Bronchial epithelial cell (primary cell): ENCODE measurements at regions not wholly inside any gene's neighbourhood (a gene's known extent, or its start where the extent isn't known, plus 50 kb on each side); places are given as distances from the start of the nearest gene placed in this dataset.

Experiments
- DNase-seq: peaks from one replicate; pipeline ENCODE4 v3.0.0-alpha.2; 2010; ENCODE audit warnings: low read depth
- FAIRE-seq: peaks from 2 replicates; lab custom pipeline; 2011; peaks lifted over from hg19 to GRCh38; lab: Jason Lieb, UNC
- H3K27me3 ChIP-seq: 2 replicates; pipeline ENCODE4 v1.5.1; 2011; ENCODE audit warnings: low read length; ENCODE audit not compliant: control insufficient read depth, insufficient read depth
- H3K36me3 ChIP-seq: 2 replicates; pipeline ENCODE4 v1.5.1; 2011; ENCODE audit warnings: low read length; ENCODE audit not compliant: control insufficient read depth, insufficient read depth
- H3K4me3 ChIP-seq: 2 replicates; pipeline ENCODE4 v1.5.1; 2011; ENCODE audit warnings: mild to moderate bottlenecking, low read depth, low read length, control low read depth
- TF ChIP-seq, protein P1 (sequence below): IDR thresholded peaks from 2 replicates; pipeline ENCODE4 v1.5.1; 2011; ENCODE audit warnings: mild to moderate bottlenecking, moderate library complexity, low read length, control low read depth, inconsistent platforms; ENCODE audit not compliant: insufficient read depth, severe bottlenecking

DNA sequence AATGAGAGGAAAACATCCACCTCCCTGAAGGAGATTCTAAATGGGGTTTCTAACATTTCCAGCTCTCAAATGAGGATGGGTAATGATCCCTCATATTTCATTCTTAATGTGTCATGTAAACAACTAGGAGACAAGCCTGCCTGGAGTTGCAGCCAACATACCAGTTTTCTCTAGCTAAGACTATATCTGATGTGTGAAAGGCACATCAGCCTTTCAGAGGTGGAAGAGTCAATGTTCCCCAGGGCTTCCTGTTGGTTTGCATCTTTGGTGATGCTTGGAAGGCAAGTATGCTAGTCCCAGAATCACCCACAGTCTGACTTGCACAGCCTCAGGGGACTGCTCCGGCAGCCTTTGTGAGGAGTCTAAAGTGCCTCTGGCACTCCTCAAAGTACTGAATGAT lies 921.2 kb downstream of the SQOR start:
- Histone ChIP-seq H3K4me3 (no peak overlapping the region), H3K27me3 (no peaks in the 10 kb centered on the region), H3K36me3 (no peaks in the 10 kb centered on the region)
- DNase-seq, result no peak
- no peak for FAIRE-seq
- TF ChIP-seq, protein P1, sequence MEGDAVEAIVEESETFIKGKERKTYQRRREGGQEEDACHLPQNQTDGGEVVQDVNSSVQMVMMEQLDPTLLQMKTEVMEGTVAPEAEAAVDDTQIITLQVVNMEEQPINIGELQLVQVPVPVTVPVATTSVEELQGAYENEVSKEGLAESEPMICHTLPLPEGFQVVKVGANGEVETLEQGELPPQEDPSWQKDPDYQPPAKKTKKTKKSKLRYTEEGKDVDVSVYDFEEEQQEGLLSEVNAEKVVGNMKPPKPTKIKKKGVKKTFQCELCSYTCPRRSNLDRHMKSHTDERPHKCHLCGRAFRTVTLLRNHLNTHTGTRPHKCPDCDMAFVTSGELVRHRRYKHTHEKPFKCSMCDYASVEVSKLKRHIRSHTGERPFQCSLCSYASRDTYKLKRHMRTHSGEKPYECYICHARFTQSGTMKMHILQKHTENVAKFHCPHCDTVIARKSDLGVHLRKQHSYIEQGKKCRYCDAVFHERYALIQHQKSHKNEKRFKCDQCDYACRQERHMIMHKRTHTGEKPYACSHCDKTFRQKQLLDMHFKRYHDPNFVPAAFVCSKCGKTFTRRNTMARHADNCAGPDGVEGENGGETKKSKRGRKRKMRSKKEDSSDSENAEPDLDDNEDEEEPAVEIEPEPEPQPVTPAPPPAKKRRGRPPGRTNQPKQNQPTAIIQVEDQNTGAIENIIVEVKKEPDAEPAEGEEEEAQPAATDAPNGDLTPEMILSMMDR, result no peak

DNA sequence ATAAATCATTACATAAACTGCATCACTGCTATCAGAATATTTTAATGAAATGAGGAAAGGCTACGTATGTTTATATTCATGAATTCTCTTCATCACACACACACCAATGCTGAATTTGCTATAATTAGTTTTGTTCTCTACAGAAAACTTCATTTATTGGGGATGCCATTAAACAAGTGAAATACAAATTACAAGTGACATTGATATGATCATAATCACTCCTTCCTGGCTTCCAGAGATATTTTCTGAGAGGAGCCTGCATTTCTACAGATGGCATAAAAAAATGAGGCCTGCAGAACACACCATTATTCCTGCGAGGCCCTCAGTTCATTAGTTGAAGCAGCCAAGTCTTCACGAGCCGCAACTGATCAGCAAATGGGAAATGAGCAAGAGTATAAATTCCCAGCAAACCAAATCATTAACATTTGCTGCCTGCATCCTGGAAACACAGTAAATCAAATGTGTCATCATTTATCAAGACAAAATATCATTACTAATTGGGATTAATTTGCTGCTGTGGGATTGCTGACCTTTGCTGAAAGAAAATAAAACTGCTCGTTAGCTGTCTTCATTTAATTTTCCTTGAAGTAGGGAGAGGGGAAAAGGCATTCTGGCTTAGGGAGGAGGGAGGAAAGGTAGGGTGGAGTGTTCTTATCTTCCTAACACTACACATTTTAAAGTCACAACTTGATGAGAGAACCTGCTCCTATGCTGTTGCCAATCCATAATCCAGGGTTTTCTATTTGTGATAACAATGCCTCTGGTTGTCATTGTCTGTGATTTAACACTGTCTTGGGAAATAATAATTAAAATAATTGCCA lies 921.9 kb downstream of the SQOR start:
- TF ChIP-seq, protein P1, result no peak
- DNase-seq (no peak), FAIRE-seq (no peak)

DNA sequence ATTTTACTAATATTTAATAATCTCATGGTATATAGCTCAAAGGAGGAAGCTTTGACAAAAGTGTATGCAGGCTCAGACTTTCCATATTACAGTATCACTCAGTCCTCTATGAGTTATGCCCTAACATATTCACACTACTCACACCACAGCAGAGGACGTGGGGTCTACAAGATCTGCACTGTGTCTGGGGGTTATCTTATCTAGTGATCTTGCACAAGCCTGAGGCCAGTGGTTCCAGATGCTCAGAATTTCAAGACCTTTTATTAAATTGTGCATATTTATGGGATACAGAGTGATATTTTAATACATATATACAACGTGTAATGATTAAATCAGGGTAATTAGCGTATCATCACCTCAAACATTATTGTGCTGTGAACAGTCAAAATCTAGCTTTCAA lies 933.1 kb downstream of the SQOR start:
- TF ChIP-seq, protein P1, result no peak
- H3K27me3 ChIP-seq, result no peaks in the 10 kb centered on the region
- no peak overlapping the region for H3K4me3 ChIP-seq
- no peaks in the 10 kb centered on the region for H3K36me3 ChIP-seq
- no peak for DNase-seq
- FAIRE-seq, result no peak

More for the DNA sequence above, 921.9 kb downstream of the SQOR start:
- H3K27me3 ChIP-seq, result no peaks in the 10 kb centered on the region
- no peaks in the 10 kb centered on the region for H3K36me3 ChIP-seq
- H3K4me3 ChIP-seq, result no peak overlapping the region

DNA sequence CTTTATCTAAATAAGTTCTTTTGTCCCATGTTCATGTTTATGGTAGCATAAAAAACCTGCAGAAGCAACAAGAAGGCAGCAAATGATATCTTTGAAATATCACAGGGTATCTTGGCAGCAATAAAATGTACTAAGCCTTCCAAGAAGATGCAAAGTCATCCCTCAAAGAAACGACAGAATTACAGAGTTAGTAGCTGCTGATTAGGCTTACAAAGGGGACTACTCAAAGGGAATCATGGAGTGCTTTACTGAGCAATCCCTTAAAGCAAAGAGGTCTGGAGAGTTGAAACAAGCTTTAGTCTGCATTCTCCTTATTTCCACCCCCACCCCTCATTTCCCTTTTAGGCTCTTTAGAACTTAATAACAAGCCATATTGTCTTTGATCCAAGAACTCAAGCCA lies 935.0 kb downstream of the SQOR start:
- no peak overlapping the region for H3K4me3 ChIP-seq
- DNase-seq (no peak), FAIRE-seq (no peak)
- TF ChIP-seq, protein P1, result no peak
- H3K27me3 ChIP-seq, result no peaks in the 10 kb centered on the region
- no peaks in the 10 kb centered on the region for H3K36me3 ChIP-seq

DNA sequence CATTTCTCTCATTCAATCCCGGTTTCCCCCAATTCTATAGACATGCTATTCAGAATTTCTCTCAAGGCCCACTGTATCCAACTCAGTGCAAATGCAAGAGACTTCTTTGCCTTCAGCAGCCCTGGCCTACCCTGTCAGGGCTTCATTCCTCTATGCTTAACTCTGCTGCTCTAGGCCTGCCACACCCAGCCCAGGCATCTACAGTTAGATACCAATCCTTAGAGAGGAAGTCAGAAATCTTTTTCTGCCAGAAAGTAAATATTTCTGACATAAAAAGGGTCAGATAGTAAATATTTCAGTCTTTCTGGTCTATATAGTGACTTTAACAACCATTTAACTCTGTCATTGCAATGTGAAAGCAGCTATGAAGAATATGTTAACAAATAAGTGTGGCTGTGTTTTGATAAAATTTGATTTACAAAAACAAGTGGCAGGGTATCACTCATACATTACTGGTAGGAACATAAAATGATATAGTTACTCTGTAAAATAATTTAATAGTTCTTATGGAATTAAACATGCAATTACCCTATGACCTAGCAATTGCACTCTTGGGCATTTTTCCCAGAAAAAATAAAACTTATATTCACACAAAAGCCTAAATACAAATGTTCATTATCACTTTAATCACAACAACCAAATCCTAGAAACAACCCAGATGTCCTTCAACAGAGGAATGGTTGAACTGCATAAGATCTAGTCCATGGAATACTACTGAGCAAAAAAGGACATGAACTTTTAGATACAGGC lies 942.0 kb downstream of the SQOR start:
- H3K36me3 ChIP-seq, result no peaks in the 10 kb centered on the region
- no peak for FAIRE-seq
- H3K27me3 ChIP-seq, result no peaks in the 10 kb centered on the region
- DNase-seq, result no peak
- TF ChIP-seq, protein P1, result no peak
- no peak overlapping the region for H3K4me3 ChIP-seq
